Stimulated activated CD4-positive, alpha-beta T cell treated with anti-CD3 and anti-CD28 coated beads, Interleukin-1b, Interleukin-23, amount 100 ng/mL, for 24 hours (primary cell): ENCODE measurements at regions not wholly inside any gene's neighbourhood (a gene's known extent, or its start where the extent isn't known, plus 50 kb on each side); places are given as distances from the start of the nearest gene placed in this dataset.

Source experiments
- DNase-seq, 4 experiments: peaks; one replicate each; pipeline ENCODE4 v3.0.0-alpha.2; 2020; ENCODE audit warnings: low read depth in 4 of 4, low spot score in 1 of 4

DNA sequence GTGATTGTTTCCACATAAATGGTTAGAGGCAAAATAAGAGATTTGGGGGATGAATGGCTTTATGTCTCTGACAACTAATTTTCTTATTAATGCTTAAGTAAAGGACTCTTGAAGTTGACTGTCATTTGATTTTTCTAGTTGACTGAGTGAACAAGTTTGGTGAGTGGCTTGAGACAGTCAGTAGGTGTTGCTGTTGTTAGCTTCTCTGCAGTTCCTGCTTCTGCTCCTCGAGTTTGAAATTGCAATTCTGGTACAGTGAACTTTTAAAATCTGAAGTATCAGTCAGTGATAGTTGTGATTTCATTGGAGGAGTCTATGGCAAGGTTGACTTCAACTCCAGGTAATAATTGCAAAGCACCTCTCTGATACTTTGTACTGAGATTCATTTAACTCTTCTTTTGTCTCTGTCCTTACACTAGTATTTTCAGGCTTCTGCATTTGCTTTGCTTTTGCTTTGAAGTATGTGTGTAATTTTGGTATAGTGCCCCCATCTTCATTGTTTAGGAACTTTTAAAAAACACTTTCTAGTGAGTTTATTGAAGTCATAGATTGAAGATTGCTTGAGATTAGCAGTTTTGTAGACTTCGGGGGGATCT, 415.5 kb downstream of the PCNX1 start:
- DNase-seq = no peak

- DNase-seq = peak in 2 of 4 experiments; percentile 2 to 19
Observed at GRCh38 chr14:71324767-71325272, 417.6 kb downstream of the PCNX1 start.

DNA sequence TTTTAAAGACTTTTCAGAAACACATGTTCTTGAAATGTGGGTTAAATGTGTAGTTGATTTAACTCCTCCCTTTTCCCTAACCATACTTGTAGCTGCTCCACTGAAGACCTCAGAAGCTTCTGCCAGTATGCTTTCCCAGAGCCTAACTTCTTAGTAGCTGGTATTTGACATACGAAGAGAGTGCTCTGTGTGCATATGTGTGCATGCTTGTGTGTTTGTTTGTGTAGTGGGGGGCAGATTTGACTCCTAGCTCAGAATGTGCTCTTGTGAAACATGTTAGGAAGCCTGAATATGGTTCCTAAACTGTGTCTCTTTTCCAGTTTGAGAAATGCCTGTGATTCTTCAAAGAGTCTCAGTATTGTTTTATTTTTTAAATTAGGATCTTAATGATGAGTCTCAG, 420.4 kb downstream of the PCNX1 start:
- no peak for DNase-seq

DNA sequence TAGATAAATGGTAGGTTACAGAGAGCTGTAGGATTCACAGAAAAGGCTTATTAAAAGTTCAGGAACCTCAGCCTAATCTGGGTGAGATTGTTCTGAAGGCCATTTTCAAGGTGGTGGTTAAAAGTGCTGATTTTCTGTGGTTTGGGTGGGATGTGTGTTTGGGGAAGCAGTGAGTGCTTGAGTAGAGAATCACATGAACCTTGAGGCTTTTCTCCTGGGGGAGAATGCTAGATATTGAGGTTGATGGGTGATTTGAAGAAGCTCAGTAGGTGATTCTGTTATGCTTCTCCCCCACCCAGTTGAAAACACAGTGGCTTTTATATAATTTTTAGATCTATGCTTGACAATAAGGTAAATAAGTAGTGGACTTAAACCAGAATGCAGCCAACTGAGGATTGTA, 420.9 kb downstream of the PCNX1 start:
- no peak for DNase-seq

GRCh38 chr14:71328954-71329353, 421.7 kb downstream of the PCNX1 start:
- DNase-seq = no peak

- DNase-seq = no peak
Observed at GRCh38 chr14:71331403-71331802, 424.1 kb downstream of the PCNX1 start.

DNA sequence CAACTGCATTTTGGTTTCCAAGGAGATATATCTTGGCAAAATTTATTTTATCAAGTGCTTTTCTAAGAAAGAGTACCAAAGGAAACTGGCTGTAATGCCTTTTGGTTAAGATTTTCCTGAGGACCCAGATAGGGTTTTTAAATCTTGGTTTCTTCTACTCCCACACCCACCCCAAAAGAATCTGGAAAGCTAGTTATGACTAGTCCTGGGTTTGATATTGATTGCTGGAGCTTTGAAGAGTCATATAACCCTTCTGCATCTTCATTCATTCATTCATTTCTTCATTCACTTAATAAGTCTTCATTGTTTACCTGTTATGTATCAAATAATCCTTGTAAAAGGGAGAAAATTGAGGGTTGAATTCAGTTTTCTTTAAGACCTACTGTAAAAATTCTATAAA, 425.2 kb downstream of the PCNX1 start:
- no peak for DNase-seq

DNA sequence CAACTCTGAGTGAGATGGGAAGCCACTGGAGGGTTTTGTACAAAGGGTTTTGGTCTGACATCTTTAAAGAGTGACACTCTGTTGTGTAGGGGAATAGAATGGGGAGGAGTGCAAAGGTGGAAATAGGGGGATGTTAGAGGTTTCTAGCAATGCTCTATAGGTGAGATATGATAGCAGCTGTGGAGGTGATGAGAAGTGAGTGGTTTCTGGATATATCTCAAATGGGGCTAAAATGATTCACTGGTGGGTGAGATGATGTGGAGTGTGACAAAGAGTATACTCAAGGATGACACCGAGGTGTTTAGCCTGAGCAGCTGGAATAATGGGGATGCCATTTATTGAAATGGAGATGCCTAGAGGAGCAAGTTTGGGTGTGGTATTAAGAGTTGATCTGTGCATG, 426.4 kb downstream of the PCNX1 start:
- DNase-seq = no peak

DNA sequence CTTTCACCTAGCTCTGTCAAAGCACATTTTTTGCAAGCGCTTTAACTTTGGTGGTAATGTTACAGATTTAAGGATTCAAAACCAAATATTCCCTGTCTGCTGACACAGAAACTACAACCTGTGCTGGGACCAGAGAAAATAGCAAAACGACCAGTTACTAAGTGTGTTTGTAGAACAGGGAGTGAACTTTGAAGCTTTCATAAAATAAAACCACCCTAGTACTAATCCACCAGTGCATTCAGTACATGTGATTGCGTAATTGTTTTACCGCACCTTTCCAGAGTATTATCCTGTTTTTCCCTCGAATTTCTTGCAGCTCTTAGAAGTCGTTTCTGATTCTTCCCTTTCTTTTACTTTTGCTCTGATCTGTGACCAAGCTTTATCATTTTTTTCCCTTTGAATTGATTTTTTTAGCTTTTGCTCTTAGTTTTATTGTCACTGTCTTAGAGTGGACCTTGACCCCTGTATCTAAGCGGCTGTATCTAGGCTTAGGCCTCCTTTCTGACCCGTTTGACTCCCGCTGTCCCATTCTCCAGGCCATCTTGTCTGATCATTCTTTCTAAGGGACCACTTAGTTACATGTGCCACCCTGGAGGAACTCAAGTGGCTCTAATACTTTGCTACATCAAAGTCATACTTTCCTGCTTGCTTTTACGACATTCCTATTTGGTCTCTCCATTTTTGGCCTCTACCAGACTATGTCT, 429.4 kb downstream of the PCNX1 start:
- DNase-seq = no peak

DNA sequence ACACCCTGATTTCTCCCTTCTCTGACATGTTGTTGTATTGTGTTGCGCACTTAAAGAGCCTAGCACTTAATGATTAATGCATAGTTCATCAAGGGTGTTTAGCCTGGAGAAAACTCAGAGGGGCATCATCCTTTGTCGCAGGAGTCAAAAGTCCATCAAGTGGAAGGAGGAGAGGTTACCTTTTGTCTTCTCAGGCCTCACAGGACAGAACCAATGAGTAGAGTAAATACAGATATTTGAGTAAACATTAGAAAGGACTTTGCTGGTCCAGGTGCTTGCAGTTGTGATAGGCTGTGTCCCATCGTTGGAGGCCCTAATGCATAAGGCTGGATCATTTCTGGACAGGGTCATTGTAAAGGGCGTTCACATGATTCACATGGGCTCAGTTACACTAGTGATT, 430.9 kb downstream of the PCNX1 start:
- DNase-seq = no peak

DNA sequence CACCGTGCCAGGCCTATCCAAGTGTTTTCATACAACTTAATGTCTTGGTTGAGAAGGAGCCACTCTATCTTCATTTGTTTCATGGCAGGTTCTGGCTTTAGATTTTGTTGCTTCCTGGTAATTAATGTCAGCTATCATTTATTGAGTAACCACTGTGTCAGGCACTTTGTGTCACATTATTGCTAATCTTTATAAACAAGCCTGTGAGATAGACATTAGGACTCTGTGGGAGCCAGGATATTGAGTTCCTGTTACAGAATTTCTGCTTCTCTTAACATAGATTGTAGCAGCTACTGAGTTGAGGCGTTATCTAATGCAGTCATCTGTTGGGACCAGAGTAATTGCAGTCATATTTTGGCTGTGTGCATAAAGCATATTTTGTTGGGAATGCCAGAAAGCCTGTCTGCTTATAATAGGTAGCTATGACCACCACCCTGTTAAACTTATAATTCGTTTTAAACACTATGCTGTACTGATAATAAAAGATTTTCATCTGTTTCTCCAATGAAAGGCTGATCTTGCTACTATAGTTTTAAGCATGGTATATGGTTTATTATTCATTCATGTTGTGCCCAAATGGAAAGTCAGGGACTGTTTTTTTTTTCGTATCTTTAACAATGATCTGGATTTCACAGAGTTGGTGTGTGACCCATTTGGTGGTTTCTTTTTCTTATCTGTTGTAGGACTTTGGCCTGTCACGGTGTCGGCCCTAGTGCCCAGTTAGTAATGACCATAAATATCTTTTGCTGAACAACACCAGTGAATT, 432.6 kb downstream of the PCNX1 start:
- DNase-seq = no peak

- no peak for DNase-seq
Observed at GRCh38 chr14:71341156-71341555, 433.9 kb downstream of the PCNX1 start.

DNA sequence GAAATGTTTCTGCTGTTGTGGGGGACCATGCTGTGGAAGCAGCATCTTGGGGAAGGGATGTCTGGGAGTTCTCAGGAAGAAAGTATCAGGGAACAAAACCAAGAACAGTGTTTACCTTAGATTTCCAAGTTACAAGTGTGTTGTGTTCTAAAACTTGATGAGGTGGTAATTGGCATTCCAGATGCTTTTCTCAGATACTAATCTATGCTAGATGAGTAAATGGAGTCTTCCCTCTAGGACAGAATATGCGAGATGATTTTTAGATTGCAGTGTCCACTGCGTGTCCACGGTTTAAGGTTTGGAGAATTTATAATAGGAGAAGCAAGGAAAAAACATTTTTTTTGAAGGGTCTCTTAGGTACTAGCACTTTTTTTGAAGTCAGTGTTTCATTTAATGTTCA, 436.5 kb downstream of the PCNX1 start:
- DNase-seq = no peak

GRCh38 chr14:71344506-71344905, 437.2 kb downstream of the PCNX1 start:
- no peak for DNase-seq

- no peak for DNase-seq
Observed at GRCh38 chr14:71346685-71347084, 439.4 kb downstream of the PCNX1 start.

DNA sequence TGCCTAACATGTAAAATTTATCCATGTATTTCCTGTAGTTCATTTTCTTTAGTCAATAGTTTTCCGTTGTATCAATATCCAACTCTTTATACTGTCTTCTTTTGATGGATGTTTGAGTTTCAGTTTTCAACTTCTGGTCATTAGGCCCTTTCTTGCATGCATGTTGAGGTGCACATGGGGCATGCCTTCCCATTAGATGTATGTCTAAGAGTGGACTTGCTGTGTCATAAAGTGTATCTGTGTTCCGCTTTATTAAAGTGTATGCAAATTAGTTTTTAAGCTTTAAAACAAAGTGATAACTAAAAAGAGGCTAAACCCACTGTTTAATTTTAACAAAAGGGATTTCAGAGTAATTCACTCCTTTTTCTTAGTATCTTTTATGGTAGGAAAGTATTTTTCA, 441.1 kb downstream of the PCNX1 start:
- DNase-seq = no peak

DNA sequence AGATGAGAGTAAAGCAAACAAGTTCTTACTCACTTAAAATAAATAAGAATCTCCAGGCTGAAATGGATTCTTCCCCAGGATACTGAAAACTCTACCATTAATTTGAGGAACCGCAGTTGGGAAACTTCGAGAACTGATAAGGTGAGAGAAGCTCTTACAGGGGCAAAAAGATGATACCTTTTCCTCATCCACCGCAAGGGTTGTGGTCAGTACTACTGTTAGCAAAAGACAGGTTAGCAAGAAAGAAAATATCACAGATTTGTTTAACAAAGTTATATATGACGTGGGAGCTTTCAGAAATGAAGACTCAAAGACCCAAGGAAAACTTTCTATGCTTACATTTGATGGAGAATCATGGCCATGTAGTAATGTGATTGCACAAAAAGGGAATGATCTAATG, 441.6 kb downstream of the PCNX1 start:
- DNase-seq = no peak

- no peak for DNase-seq
Observed at GRCh38 chr14:71354142-71354541, 446.9 kb downstream of the PCNX1 start.

DNA sequence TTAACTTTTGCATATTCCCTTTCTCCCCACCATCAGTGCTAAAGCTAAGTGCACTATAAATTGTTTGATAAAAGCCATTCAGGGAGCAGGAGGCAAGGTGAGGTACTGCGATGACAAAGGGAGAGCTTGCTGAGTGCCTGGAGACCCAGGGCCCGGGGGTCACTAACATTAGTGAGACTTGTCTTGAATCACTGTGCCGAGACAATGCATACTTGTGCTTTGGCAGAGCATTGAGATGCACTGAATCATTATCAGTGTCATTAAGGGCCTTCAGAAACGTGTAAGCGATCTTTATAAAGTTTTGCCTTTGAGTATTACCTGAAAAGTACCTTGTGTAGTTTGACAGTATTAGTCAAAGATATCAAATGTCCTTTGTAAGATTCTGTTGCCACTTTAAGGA, 447.5 kb downstream of the PCNX1 start:
- DNase-seq = no peak

DNA sequence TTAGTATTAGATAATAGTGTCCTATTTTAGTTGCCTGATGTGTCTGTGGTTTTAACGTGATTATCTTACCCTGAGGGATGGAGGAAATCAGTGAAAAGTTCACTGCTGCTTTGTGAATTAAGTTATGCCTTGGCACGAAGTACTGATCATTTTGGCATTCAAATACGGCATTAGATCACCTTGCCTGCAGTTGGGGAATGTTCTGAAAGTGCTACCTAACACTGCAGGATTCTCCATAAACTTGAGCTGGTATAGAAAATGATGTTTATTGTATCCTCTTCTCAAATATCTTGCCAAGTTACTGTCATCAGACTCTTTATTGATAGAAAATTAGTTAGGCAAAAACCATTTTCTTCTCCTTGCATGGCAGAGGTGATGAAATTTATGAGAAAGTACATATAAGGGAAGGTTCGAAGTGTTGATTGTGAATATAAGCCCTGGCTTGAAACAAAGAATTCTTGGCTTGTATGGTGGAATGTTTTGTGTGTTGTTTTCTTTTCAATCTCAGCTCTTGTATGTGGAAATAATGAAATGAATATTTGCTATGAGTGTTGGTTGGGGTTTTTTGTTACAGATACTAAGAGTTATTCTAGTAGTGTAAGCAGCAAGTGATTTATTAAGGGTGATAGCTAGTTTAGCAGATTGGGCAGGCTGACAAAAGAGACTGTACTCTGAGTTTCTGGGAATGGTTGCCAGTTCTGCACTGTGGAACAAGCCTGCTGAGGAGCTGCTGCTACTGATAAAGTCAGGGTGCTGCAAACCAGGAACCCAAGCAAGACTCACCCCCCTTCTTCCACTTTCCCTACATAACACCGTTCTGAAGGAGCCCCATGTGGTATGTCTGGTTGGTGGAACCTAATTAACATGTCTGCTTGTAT, 448.3 kb downstream of the PCNX1 start:
- DNase-seq = no peak

DNA sequence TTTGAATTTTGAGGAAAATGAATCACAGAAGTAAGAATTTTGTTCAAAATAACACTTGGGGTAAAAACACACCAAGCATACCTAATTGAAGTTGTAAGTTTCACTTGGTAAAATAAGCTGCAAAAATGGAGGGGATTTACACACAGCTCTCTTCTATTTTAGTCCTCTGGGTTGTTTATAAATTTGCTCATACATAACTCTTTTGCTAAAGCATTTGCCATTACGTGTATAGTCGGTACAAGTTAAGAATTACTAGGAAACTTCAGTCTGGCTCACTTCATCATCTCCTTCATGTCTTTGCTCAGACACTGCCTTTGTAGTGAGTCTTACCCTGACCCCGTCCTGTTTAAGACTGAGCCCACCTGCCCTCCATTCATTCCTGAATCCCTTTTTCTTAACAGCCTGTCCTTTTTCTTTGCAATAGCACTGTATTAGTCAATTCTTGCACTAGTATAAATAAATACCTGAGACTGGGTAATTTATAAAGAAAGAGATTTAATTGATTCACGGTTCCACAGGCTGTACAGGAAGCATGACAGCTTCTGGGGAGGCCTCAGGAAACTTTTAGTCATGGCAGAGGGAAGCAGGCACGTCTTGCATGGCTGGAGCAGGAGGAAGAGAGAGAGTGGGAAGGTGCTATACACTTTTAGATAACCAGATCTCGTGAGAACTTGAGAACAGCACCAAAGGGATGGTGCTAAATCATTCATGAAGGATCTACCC, 451.1 kb downstream of the PCNX1 start:
- DNase-seq = peak in 1 of 4 experiments; percentile 7
